ENCODE measurements at regions not wholly inside any gene's neighbourhood (a gene's known extent, or its start where the extent isn't known, plus 50 kb on each side); places are given as distances from the start of the nearest gene placed in this dataset.

DNA sequence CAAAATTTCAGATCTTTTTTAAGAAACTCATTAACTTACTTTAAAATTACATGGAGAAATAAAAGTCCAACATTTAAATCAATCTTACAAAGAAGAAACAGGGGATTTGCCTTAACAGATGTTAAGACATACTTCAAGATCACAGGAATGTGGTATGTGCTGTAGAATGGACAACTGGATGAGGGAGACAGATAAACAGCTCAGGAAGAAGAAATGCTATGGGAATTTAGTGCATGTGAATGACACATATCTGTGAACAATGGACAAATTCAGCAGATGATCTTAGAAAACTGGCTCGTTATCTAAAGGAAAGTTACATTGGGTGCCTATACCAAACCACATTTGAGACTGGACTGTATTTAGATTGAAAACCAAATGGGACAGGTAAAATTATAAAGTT lies 246.8 kb upstream of the AGAP1 start:
- TF ChIP-seq, protein P1, sequence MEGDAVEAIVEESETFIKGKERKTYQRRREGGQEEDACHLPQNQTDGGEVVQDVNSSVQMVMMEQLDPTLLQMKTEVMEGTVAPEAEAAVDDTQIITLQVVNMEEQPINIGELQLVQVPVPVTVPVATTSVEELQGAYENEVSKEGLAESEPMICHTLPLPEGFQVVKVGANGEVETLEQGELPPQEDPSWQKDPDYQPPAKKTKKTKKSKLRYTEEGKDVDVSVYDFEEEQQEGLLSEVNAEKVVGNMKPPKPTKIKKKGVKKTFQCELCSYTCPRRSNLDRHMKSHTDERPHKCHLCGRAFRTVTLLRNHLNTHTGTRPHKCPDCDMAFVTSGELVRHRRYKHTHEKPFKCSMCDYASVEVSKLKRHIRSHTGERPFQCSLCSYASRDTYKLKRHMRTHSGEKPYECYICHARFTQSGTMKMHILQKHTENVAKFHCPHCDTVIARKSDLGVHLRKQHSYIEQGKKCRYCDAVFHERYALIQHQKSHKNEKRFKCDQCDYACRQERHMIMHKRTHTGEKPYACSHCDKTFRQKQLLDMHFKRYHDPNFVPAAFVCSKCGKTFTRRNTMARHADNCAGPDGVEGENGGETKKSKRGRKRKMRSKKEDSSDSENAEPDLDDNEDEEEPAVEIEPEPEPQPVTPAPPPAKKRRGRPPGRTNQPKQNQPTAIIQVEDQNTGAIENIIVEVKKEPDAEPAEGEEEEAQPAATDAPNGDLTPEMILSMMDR (conservative IDR thresholded peaks at IDR 0.05 in 1 of 2, IDR thresholded peaks at IDR 0.05 in 1 of 2; ENCODE audit: extremely low read depth in 1 of 2, insufficient read depth in 1 of 2, low read depth in 1 of 2, low read length in 2 of 2): no peak
- no peak for TF ChIP-seq EZH2 (IDR thresholded peaks at IDR 0.05; ENCODE audit: borderline replicate concordance, low read length)
